ENCODE measurements at regions not wholly inside any gene's neighbourhood (a gene's known extent, or its start where the extent isn't known, plus 50 kb on each side); places are given as distances from the start of the nearest gene placed in this dataset.

DNA sequence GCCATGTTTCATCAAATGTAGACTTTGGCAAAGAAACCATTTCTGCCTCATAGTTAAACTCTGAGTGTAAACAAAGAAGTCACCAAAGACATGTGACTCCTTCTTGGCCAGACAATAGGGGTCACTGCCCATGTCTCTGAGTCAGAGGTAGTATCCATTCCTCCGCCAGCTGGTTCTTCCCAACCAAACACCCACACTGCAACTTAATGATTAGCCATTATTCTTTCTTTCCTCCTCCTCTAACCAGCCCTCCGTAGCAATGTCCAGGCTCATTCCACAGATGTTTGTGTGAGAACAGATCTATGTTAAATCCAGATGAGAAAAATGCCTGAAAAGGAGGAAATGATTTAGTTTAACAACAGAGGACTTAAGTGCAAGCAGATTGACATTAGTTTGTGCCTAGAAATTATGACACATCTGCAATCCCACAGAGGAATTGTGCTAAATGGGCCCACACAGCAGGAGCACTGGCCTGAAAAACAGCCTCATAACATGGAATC lies 127.9 kb upstream of the SH3BP4 start:
- TF ChIP-seq, protein P1, sequence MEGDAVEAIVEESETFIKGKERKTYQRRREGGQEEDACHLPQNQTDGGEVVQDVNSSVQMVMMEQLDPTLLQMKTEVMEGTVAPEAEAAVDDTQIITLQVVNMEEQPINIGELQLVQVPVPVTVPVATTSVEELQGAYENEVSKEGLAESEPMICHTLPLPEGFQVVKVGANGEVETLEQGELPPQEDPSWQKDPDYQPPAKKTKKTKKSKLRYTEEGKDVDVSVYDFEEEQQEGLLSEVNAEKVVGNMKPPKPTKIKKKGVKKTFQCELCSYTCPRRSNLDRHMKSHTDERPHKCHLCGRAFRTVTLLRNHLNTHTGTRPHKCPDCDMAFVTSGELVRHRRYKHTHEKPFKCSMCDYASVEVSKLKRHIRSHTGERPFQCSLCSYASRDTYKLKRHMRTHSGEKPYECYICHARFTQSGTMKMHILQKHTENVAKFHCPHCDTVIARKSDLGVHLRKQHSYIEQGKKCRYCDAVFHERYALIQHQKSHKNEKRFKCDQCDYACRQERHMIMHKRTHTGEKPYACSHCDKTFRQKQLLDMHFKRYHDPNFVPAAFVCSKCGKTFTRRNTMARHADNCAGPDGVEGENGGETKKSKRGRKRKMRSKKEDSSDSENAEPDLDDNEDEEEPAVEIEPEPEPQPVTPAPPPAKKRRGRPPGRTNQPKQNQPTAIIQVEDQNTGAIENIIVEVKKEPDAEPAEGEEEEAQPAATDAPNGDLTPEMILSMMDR (IDR thresholded peaks at IDR 0.05 in 2 of 3, conservative IDR thresholded peaks at IDR 0.05 in 1 of 3; ENCODE audit: control insufficient read depth in 2 of 3, extremely low read depth in 1 of 3, insufficient read depth in 1 of 3, low read depth in 3 of 3, low read length in 3 of 3), result no peak
- TF ChIP-seq SPI1 (IDR thresholded peaks at IDR 0.05; ENCODE audit: borderline replicate concordance, insufficient read depth, low read depth, low read length), result no peak
- TF ChIP-seq FOXM1 (IDR thresholded peaks at IDR 0.05; ENCODE audit: low read depth, low read length), result no peak
